NT2/D1 (cell line): ENCODE measurements at regions not wholly inside any gene's neighbourhood (a gene's known extent, or its start where the extent isn't known, plus 50 kb on each side); places are given as distances from the start of the nearest gene placed in this dataset.

Experiments used
- SUZ12 ChIP-seq: IDR thresholded peaks from 2 replicates; pipeline ENCODE4 v1.6.1; 2011; ENCODE audit not compliant: insufficient read length, insufficient read depth; ENCODE audit errors: extremely low read depth
- YY1 ChIP-seq: IDR thresholded peaks from 2 replicates; pipeline ENCODE4 v1.6.1; 2011; ENCODE audit not compliant: insufficient read length, insufficient read depth
- ZNF274 ChIP-seq: IDR thresholded peaks from 2 replicates; pipeline ENCODE4 v1.6.1; 2011; ENCODE audit warnings: mild to moderate bottlenecking, low read depth, low read length

GRCh38 chr14:44438221-44438620 is 68.9 kb downstream of the FSCB start:
- TF ChIP-seq YY1 = no peak
- TF ChIP-seq ZNF274 = no peak
- TF ChIP-seq SUZ12 = no peak
